ENCODE measurements at regions not wholly inside any gene's neighbourhood (a gene's known extent, or its start where the extent isn't known, plus 50 kb on each side); places are given as distances from the start of the nearest gene placed in this dataset.

- H3K4ac ChIP-seq (ENCODE audit: low read depth in 1 of 2, low read length in 2 of 2): no peak overlapping the region
- no peak overlapping the region for H3K18ac ChIP-seq (ENCODE audit: low read depth in 1 of 2, low read length in 2 of 2)
- H3K36me3 ChIP-seq (ENCODE audit: control insufficient read depth in 1 of 2, insufficient read depth in 2 of 2, low read depth in 1 of 2, low read length in 2 of 2): no peaks in the 10 kb centered on the region
- no peak overlapping the region for H4K91ac ChIP-seq (ENCODE audit: low read length)
- no peak overlapping the region for H2AK5ac ChIP-seq (ENCODE audit: low read length, severe bottlenecking)
- WGBS: 98% methylated on average over 8 of the region's 9 CpGs
- H3K79me1 ChIP-seq (replicated peaks; ENCODE audit: low read length, poor library complexity, severe bottlenecking): no peaks in the 10 kb centered on the region
- H2BK15ac ChIP-seq (ENCODE audit: low read depth, poor library complexity, severe bottlenecking): no peak overlapping the region
- H3K9ac ChIP-seq (ENCODE audit: low read length): no peak overlapping the region
- no peak overlapping the region for H3K14ac ChIP-seq (ENCODE audit: low read length in 2 of 2)
- no peak overlapping the region for H3K4me2 ChIP-seq (ENCODE audit: low read length, poor library complexity, severe bottlenecking)
- H3K23ac ChIP-seq (ENCODE audit: low read length in 2 of 2): no peak overlapping the region
- H3K4me3 ChIP-seq (ENCODE audit: insufficient read depth in 1 of 2, low read depth in 1 of 2, low read length in 2 of 2): no peak overlapping the region
- no peak overlapping the region for H3K27ac ChIP-seq (ENCODE audit: low read length, poor library complexity, severe bottlenecking)
- no peaks in the 10 kb centered on the region for H3K9me3 ChIP-seq (ENCODE audit: control insufficient read depth, low read length)
- no peak overlapping the region for H2BK5ac ChIP-seq (ENCODE audit: low read depth, low read length, poor library complexity, severe bottlenecking)
- H2AFZ ChIP-seq (ENCODE audit: low read depth, low read length): no peak overlapping the region
- no peak overlapping the region for H4K8ac ChIP-seq (ENCODE audit: low read length)
- no peak overlapping the region for H2BK12ac ChIP-seq (ENCODE audit: low read length in 2 of 2)
- no peak overlapping the region for H2BK120ac ChIP-seq (ENCODE audit: low read depth, low read length)
- peaks cover 0 to 7% of the 10 kb centered on the region in 2 experiments for H3K27me3 ChIP-seq (ENCODE audit: control insufficient read depth in 1 of 2, insufficient read depth in 1 of 2, low read length in 2 of 2)
- H3K4me1 ChIP-seq (ENCODE audit: control insufficient read depth, insufficient read depth, low read depth, low read length): no peaks in the 10 kb centered on the region
- no peak for DNase-seq
Observed at GRCh38 chr6:14919038-14919670, 326.7 kb upstream of the JARID2 start.

GRCh38 chr6:14920276-14920675 is 325.6 kb upstream of the JARID2 start:
- no peaks in the 10 kb centered on the region for H3K36me3 ChIP-seq (ENCODE audit: control insufficient read depth in 1 of 2, insufficient read depth in 2 of 2, low read depth in 1 of 2, low read length in 2 of 2)
- no peaks in the 10 kb centered on the region for H3K9me3 ChIP-seq (ENCODE audit: control insufficient read depth, low read length)
- no peak overlapping the region for H2AK5ac ChIP-seq (ENCODE audit: low read length, severe bottlenecking)
- H2BK12ac ChIP-seq (ENCODE audit: low read length in 2 of 2): no peak overlapping the region
- H3K79me1 ChIP-seq (replicated peaks; ENCODE audit: low read length, poor library complexity, severe bottlenecking): no peaks in the 10 kb centered on the region
- no peak overlapping the region for H3K4ac ChIP-seq (ENCODE audit: low read depth in 1 of 2, low read length in 2 of 2)
- H3K23ac ChIP-seq (ENCODE audit: low read length in 2 of 2): no peak overlapping the region
- no peak overlapping the region for H3K4me2 ChIP-seq (ENCODE audit: low read length, poor library complexity, severe bottlenecking)
- no peak overlapping the region for H3K4me3 ChIP-seq (ENCODE audit: insufficient read depth in 1 of 2, low read depth in 1 of 2, low read length in 2 of 2)
- H2BK120ac ChIP-seq (ENCODE audit: low read depth, low read length): no peak overlapping the region
- DNase-seq: no peak
- no peak overlapping the region for H3K9ac ChIP-seq (ENCODE audit: low read length)
- no peak overlapping the region for H3K27ac ChIP-seq (ENCODE audit: low read length, poor library complexity, severe bottlenecking)
- no peak overlapping the region for H2AFZ ChIP-seq (ENCODE audit: low read depth, low read length)
- 96% methylated on average over 2 of the region's 2 CpGs for WGBS
- no peak overlapping the region for H2BK15ac ChIP-seq (ENCODE audit: low read depth, poor library complexity, severe bottlenecking)
- no peak overlapping the region for H3K14ac ChIP-seq (ENCODE audit: low read length in 2 of 2)
- no peaks in the 10 kb centered on the region for H3K4me1 ChIP-seq (ENCODE audit: control insufficient read depth, insufficient read depth, low read depth, low read length)
- peaks cover 0 to 16% of the 10 kb centered on the region in 2 experiments for H3K27me3 ChIP-seq (ENCODE audit: control insufficient read depth in 1 of 2, insufficient read depth in 1 of 2, low read length in 2 of 2)
- no peak overlapping the region for H3K18ac ChIP-seq (ENCODE audit: low read depth in 1 of 2, low read length in 2 of 2)
- H4K91ac ChIP-seq (ENCODE audit: low read length): no peak overlapping the region
- H2BK5ac ChIP-seq (ENCODE audit: low read depth, low read length, poor library complexity, severe bottlenecking): no peak overlapping the region
- no peak overlapping the region for H4K8ac ChIP-seq (ENCODE audit: low read length)

GRCh38 chr6:14921170-14921569 is 324.7 kb upstream of the JARID2 start:
- Histone ChIP-seq H3K27me3 (ENCODE audit: control insufficient read depth in 1 of 2, insufficient read depth in 1 of 2, low read length in 2 of 2) (peaks cover 0 to 16% of the 10 kb centered on the region in 2 experiments), H2AK5ac (ENCODE audit: low read length, severe bottlenecking) (no peak overlapping the region), H3K4me2 (ENCODE audit: low read length, poor library complexity, severe bottlenecking) (no peak overlapping the region), H2AFZ (ENCODE audit: low read depth, low read length) (no peak overlapping the region), H3K9ac (ENCODE audit: low read length) (no peak overlapping the region), H3K27ac (ENCODE audit: low read length, poor library complexity, severe bottlenecking) (no peak overlapping the region), H3K9me3 (ENCODE audit: control insufficient read depth, low read length) (no peaks in the 10 kb centered on the region), H3K23ac (ENCODE audit: low read length in 2 of 2) (no peak overlapping the region), H2BK12ac (ENCODE audit: low read length in 2 of 2) (no peak overlapping the region), H3K4me1 (ENCODE audit: control insufficient read depth, insufficient read depth, low read depth, low read length) (no peaks in the 10 kb centered on the region), H2BK120ac (ENCODE audit: low read depth, low read length) (no peak overlapping the region), H2BK15ac (ENCODE audit: low read depth, poor library complexity, severe bottlenecking) (peak overlapping the region; percentile 56), H3K4ac (ENCODE audit: low read depth in 1 of 2, low read length in 2 of 2) (no peak overlapping the region), H3K79me1 (replicated peaks; ENCODE audit: low read length, poor library complexity, severe bottlenecking) (no peaks in the 10 kb centered on the region), H3K4me3 (ENCODE audit: insufficient read depth in 1 of 2, low read depth in 1 of 2, low read length in 2 of 2) (no peak overlapping the region), H4K91ac (ENCODE audit: low read length) (no peak overlapping the region), H4K8ac (ENCODE audit: low read length) (no peak overlapping the region), H3K14ac (ENCODE audit: low read length in 2 of 2) (no peak overlapping the region), H2BK5ac (ENCODE audit: low read depth, low read length, poor library complexity, severe bottlenecking) (no peak overlapping the region), H3K18ac (ENCODE audit: low read depth in 1 of 2, low read length in 2 of 2) (peak overlapping the region in 1 of 2 experiments; percentile 59), H3K36me3 (ENCODE audit: control insufficient read depth in 1 of 2, insufficient read depth in 2 of 2, low read depth in 1 of 2, low read length in 2 of 2) (no peaks in the 10 kb centered on the region)
- WGBS: 16% methylated on average over 10 of the region's 11 CpGs
- DNase-seq: peak; percentile 75

- Histone ChIP-seq H4K8ac (ENCODE audit: low read length) (peak overlapping the region; percentile 9), H3K23ac (ENCODE audit: low read length in 2 of 2) (peak overlapping the region in 1 of 2 experiments; percentile 87), H2BK120ac (ENCODE audit: low read depth, low read length) (no peak overlapping the region), H3K4me3 (ENCODE audit: insufficient read depth in 1 of 2, low read depth in 1 of 2, low read length in 2 of 2) (no peak overlapping the region), H2BK15ac (ENCODE audit: low read depth, poor library complexity, severe bottlenecking) (no peak overlapping the region), H3K27ac (ENCODE audit: low read length, poor library complexity, severe bottlenecking) (no peak overlapping the region), H3K4me2 (ENCODE audit: low read length, poor library complexity, severe bottlenecking) (no peak overlapping the region), H2BK5ac (ENCODE audit: low read depth, low read length, poor library complexity, severe bottlenecking) (no peak overlapping the region), H2AFZ (ENCODE audit: low read depth, low read length) (no peak overlapping the region), H3K14ac (ENCODE audit: low read length in 2 of 2) (no peak overlapping the region), H3K27me3 (ENCODE audit: control insufficient read depth in 1 of 2, insufficient read depth in 1 of 2, low read length in 2 of 2) (peaks cover 0 to 16% of the 10 kb centered on the region in 2 experiments), H3K18ac (ENCODE audit: low read depth in 1 of 2, low read length in 2 of 2) (peak overlapping the region; percentile 3 to 41), H3K79me1 (replicated peaks; ENCODE audit: low read length, poor library complexity, severe bottlenecking) (no peaks in the 10 kb centered on the region), H4K91ac (ENCODE audit: low read length) (no peak overlapping the region), H3K9ac (ENCODE audit: low read length) (no peak overlapping the region), H2AK5ac (ENCODE audit: low read length, severe bottlenecking) (no peak overlapping the region), H3K4me1 (ENCODE audit: control insufficient read depth, insufficient read depth, low read depth, low read length) (no peaks in the 10 kb centered on the region), H3K4ac (ENCODE audit: low read depth in 1 of 2, low read length in 2 of 2) (peak overlapping the region in 1 of 2 experiments; percentile 27), H3K36me3 (ENCODE audit: control insufficient read depth in 1 of 2, insufficient read depth in 2 of 2, low read depth in 1 of 2, low read length in 2 of 2) (no peaks in the 10 kb centered on the region), H3K9me3 (ENCODE audit: control insufficient read depth, low read length) (no peaks in the 10 kb centered on the region), H2BK12ac (ENCODE audit: low read length in 2 of 2) (peak overlapping the region; percentile 3 to 49)
- peak; percentile 18 for DNase-seq
- WGBS: 62% methylated on average over 15 of the region's 15 CpGs
Observed at GRCh38 chr6:14921878-14922671, 323.8 kb upstream of the JARID2 start.

All from mesenchymal stem cell (in vitro differentiated cells and primary cell).